ENCODE measurements at regions not wholly inside any gene's neighbourhood (a gene's known extent, or its start where the extent isn't known, plus 50 kb on each side); places are given as distances from the start of the nearest gene placed in this dataset.

DNA sequence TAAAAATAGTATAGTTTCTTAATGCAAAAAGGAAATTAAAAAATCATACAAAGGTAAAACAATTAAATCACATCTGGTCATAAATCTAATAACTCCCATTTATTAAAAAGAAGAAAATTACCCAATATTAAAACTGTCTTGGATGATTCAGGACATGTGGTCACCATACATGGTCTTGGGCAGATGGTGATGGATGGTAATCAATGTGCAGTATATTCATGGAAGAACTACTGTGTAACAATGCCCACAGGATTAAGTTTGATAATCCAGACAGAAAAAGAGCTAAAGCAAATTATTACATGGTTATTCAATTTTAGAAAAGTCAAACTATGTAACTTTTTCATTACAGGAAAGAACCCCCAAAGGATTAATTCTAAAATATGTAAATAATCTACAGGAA lies 480.6 kb downstream of the QKI start:
- Histone ChIP-seq H3K36me3 (no peaks in the 10 kb centered on the region), H3K27ac (replicated peaks in 1 of 4) (no peak overlapping the region), H3K4me3 (no peak overlapping the region), H3K27me3 (no peaks in the 10 kb centered on the region), H3K9me3 (no peaks in the 10 kb centered on the region), H3K4me1 (peaks cover 0 to 10% (median 0%) of the 10 kb centered on the region in 4 donors)
- DNase-seq (ENCODE audit: extremely low spot score), result no peak
- TF ChIP-seq POLR2A (IDR thresholded peaks at IDR 0.05; ENCODE audit: low read depth) (no peak), EP300 (IDR thresholded peaks at IDR 0.05) (no peak)
- intact Hi-C loops (cut with DNase I), result no loop called here

- no peaks in the 10 kb centered on the region for H3K27me3 ChIP-seq
- no peak overlapping the region for H3K27ac ChIP-seq (replicated peaks in 1 of 4)
- no peak for DNase-seq (ENCODE audit: extremely low spot score)
- intact Hi-C loops (cut with DNase I), result no loop called here
- 92% methylated on average over 4 of the region's 4 CpGs for WGBS
- TF ChIP-seq EP300 (IDR thresholded peaks at IDR 0.05), result no peak
- TF ChIP-seq POLR2AphosphoS5 (IDR thresholded peaks at IDR 0.05), result no peak
- H3K9me3 ChIP-seq, result no peaks in the 10 kb centered on the region
- H3K4me1 ChIP-seq, result peaks cover 0 to 10% (median 0%) of the 10 kb centered on the region in 4 donors
- no peak overlapping the region for H3K4me3 ChIP-seq
- no peaks in the 10 kb centered on the region for H3K36me3 ChIP-seq
Observed at GRCh38 chr6:163893609-163894189, 479.2 kb downstream of the QKI start.

DNA sequence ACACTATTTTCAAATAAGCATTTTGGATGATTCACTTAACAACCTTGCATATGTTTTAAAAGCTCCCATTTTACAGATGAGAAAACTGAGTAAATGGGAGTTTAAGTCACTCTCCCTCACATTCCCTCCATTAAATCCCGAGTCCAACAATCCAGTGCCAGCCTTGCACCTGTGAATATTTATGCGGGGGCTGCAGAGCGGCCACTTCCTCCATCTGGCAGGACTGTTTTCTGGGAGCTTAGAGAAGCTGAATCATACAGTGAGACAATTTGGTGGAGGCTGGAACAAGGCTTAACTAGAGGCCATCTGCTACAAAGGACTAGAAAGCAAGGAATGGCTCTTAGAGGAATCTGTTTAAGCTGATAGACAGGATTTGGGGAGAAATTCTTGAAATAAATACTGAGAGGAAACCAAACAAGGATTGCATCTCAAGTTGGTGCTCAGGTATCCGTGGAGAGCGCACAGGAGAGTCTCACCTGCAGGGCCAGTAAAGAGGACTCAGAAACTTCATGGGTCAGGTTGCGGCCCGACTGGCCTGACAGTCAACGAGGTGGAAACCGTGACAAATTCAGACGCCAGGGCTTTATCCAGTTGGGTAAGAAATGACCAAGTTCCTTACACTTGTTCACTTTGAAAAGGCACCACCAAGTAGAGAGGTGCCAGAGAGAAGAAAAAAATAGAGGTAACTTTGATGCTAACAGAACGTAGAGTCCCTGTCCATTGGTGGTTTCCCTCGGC lies 478.5 kb downstream of the QKI start:
- TF ChIP-seq EP300 (IDR thresholded peaks at IDR 0.05) (no peak), CTCF (IDR thresholded peaks at IDR 0.05) (no peak), POLR2A (IDR thresholded peaks at IDR 0.05; ENCODE audit: low read depth) (no peak), POLR2AphosphoS5 (IDR thresholded peaks at IDR 0.05) (no peak)
- intact Hi-C loops (cut with DNase I), result no loop called here
- H3K4me3 ChIP-seq, result no peak overlapping the region
- no peaks in the 10 kb centered on the region for H3K9me3 ChIP-seq
- H3K36me3 ChIP-seq, result no peaks in the 10 kb centered on the region
- H3K27me3 ChIP-seq, result no peaks in the 10 kb centered on the region
- no peak overlapping the region for H3K27ac ChIP-seq (replicated peaks in 1 of 4)
- peaks cover 0 to 10% (median 0%) of the 10 kb centered on the region in 4 donors for H3K4me1 ChIP-seq
- DNase-seq (ENCODE audit: extremely low spot score), result no peak
- 88% methylated on average over 12 of the region's 12 CpGs for WGBS

- TF ChIP-seq EP300 (IDR thresholded peaks at IDR 0.05), result no peak
- TF ChIP-seq CTCF (IDR thresholded peaks at IDR 0.05), result no peak
- no peak for TF ChIP-seq POLR2A (IDR thresholded peaks at IDR 0.05; ENCODE audit: low read depth)
- no peak for TF ChIP-seq POLR2AphosphoS5 (IDR thresholded peaks at IDR 0.05)
- WGBS, result 86% methylated on average over 3 of the region's 3 CpGs
- no peak for DNase-seq (ENCODE audit: extremely low spot score)
- Histone ChIP-seq H3K27ac (replicated peaks in 1 of 4) (no peak overlapping the region), H3K4me3 (no peak overlapping the region), H3K36me3 (no peaks in the 10 kb centered on the region), H3K27me3 (no peaks in the 10 kb centered on the region), H3K4me1 (no peaks in the 10 kb centered on the region), H3K9me3 (no peaks in the 10 kb centered on the region)
- intact Hi-C loops (cut with DNase I), result no loop called here
Observed at GRCh38 chr6:163889904-163890514, 475.5 kb downstream of the QKI start.

GRCh38 chr6:163888030-163888819 lies 473.7 kb downstream of the QKI start:
- no peak overlapping the region for H3K4me3 ChIP-seq
- H3K27ac ChIP-seq (replicated peaks in 1 of 4), result no peak overlapping the region
- no peak for DNase-seq (ENCODE audit: extremely low spot score)
- TF ChIP-seq POLR2A (IDR thresholded peaks at IDR 0.05; ENCODE audit: low read depth) (no peak), EP300 (IDR thresholded peaks at IDR 0.05) (no peak), CTCF (IDR thresholded peaks at IDR 0.05) (no peak), POLR2AphosphoS5 (IDR thresholded peaks at IDR 0.05) (no peak)
- no peaks in the 10 kb centered on the region for H3K36me3 ChIP-seq
- intact Hi-C loops (cut with DNase I), result no loop called here
- H3K4me1 ChIP-seq, result no peaks in the 10 kb centered on the region
- 80% methylated on average over 2 of the region's 2 CpGs for WGBS
- peaks cover 0 to 6% (median 0%) of the 10 kb centered on the region in 4 donors for H3K9me3 ChIP-seq
- no peaks in the 10 kb centered on the region for H3K27me3 ChIP-seq

Data from esophagus muscularis mucosa (tissue), 4 donors.